ENCODE measurements at regions not wholly inside any gene's neighbourhood (a gene's known extent, or its start where the extent isn't known, plus 50 kb on each side); places are given as distances from the start of the nearest gene placed in this dataset.

- BruUV-seq (replicated peaks) = no TSS peak
- DNase-seq (ENCODE audit: low read depth, low spot score) (no peak), FAIRE-seq (no peak), ATAC-seq (no peak)
- ChIA-PET SMC1A (ENCODE audit: uncharacterized antibody, unreplicated experiment) (no interaction called here), RAD21 (ENCODE audit: unreplicated experiment) (no interaction called here), CTCF (no interaction called here), POLR2A (no interaction called here)
- Histone ChIP-seq H3K27me3 (replicated peaks in 1 of 2; ENCODE audit: control insufficient read depth in 2 of 2, insufficient read depth in 2 of 2, low read length in 1 of 2) (peaks cover 0 to 3% of the 10 kb centered on the region in 2 experiments; a peak in 1 of 4 replicates), H3K4me3 (no peak overlapping the region), H3K27ac (ENCODE audit: control insufficient read depth, insufficient read depth) (no peak overlapping the region), H3K4me1 (ENCODE audit: control insufficient read depth, insufficient read depth, low read length) (no peaks in the 10 kb centered on the region), H3K9me3 (replicated peaks; ENCODE audit: control insufficient read depth, insufficient read depth, low read length) (no peaks in the 10 kb centered on the region), H3K9ac (ENCODE audit: control insufficient read depth, insufficient read depth, low read length) (no peak overlapping the region), H3K36me3 (ENCODE audit: control insufficient read depth in 2 of 2, insufficient read depth in 2 of 2, low read length in 1 of 2) (no peaks in the 10 kb centered on the region), H2AFZ (ENCODE audit: control insufficient read depth, low read depth, low read length) (no peak overlapping the region), H4K20me1 (ENCODE audit: control insufficient read depth, insufficient read depth) (no peaks in the 10 kb centered on the region), H3K4me2 (ENCODE audit: control insufficient read depth, insufficient read depth) (no peak overlapping the region), H3K79me2 (ENCODE audit: control insufficient read depth, insufficient read depth, low read length) (no peaks in the 10 kb centered on the region)
- intact Hi-C loops (cut with micrococcal nuclease; ENCODE audit: unreplicated experiment) (no loop called here), in situ Hi-C loops (cut with MboI) (loop anchor here (5.0 kb wide), 1 partner anchor 598 kb away; no protein-coding TSS in a partner anchor)
- 18% methylated on average over 3 of the region's 3 CpGs for WGBS (ENCODE audit: insufficient coverage, insufficient replicate concordance, low lambda C conversion rate, missing lambda C conversion rate)
- TF ChIP-seq FOXK2 (IDR thresholded peaks at IDR 0.05) = no peak
- TF ChIP-seq HCFC1 (IDR thresholded peaks at IDR 0.05; ENCODE audit: low read length) = no peak
- TF ChIP-seq ATF2 (IDR thresholded peaks at IDR 0.05; ENCODE audit: low read length) = no peak
- TF ChIP-seq, protein P1, sequence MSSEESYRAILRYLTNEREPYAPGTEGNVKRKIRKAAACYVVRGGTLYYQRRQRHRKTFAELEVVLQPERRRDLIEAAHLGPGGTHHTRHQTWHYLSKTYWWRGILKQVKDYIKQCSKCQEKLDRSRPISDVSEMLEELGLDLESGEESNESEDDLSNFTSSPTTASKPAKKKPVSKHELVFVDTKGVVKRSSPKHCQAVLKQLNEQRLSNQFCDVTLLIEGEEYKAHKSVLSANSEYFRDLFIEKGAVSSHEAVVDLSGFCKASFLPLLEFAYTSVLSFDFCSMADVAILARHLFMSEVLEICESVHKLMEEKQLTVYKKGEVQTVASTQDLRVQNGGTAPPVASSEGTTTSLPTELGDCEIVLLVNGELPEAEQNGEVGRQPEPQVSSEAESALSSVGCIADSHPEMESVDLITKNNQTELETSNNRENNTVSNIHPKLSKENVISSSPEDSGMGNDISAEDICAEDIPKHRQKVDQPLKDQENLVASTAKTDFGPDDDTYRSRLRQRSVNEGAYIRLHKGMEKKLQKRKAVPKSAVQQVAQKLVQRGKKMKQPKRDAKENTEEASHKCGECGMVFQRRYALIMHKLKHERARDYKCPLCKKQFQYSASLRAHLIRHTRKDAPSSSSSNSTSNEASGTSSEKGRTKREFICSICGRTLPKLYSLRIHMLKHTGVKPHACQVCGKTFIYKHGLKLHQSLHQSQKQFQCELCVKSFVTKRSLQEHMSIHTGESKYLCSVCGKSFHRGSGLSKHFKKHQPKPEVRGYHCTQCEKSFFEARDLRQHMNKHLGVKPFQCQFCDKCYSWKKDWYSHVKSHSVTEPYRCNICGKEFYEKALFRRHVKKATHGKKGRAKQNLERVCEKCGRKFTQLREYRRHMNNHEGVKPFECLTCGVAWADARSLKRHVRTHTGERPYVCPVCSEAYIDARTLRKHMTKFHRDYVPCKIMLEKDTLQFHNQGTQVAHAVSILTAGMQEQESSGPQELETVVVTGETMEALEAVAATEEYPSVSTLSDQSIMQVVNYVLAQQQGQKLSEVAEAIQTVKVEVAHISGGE (CRISPR knock-in tag; IDR thresholded peaks at IDR 0.05) = no peak
- TF ChIP-seq ZNF687 (IDR thresholded peaks at IDR 0.05) = no peak
- TF ChIP-seq FOS (IDR thresholded peaks at IDR 0.05; ENCODE audit: borderline replicate concordance, extremely low read depth, insufficient read length) = no peak
- TF ChIP-seq, protein P2, sequence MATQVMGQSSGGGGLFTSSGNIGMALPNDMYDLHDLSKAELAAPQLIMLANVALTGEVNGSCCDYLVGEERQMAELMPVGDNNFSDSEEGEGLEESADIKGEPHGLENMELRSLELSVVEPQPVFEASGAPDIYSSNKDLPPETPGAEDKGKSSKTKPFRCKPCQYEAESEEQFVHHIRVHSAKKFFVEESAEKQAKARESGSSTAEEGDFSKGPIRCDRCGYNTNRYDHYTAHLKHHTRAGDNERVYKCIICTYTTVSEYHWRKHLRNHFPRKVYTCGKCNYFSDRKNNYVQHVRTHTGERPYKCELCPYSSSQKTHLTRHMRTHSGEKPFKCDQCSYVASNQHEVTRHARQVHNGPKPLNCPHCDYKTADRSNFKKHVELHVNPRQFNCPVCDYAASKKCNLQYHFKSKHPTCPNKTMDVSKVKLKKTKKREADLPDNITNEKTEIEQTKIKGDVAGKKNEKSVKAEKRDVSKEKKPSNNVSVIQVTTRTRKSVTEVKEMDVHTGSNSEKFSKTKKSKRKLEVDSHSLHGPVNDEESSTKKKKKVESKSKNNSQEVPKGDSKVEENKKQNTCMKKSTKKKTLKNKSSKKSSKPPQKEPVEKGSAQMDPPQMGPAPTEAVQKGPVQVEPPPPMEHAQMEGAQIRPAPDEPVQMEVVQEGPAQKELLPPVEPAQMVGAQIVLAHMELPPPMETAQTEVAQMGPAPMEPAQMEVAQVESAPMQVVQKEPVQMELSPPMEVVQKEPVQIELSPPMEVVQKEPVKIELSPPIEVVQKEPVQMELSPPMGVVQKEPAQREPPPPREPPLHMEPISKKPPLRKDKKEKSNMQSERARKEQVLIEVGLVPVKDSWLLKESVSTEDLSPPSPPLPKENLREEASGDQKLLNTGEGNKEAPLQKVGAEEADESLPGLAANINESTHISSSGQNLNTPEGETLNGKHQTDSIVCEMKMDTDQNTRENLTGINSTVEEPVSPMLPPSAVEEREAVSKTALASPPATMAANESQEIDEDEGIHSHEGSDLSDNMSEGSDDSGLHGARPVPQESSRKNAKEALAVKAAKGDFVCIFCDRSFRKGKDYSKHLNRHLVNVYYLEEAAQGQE (IDR thresholded peaks at IDR 0.05; ENCODE audit: low read depth, low read length) = no peak
- TF ChIP-seq NFYB (IDR thresholded peaks at IDR 0.05; ENCODE audit: insufficient read depth, low read depth, low read length) = no peak
- no peak for TF ChIP-seq MTA2 (IDR thresholded peaks at IDR 0.05; ENCODE audit: low read depth)
- TF ChIP-seq KDM1A (IDR thresholded peaks at IDR 0.05; ENCODE audit: borderline replicate concordance) = no peak
- no peak for TF ChIP-seq BRCA1 (IDR thresholded peaks at IDR 0.05; ENCODE audit: low read depth, low read length)
- TF ChIP-seq KAT2A (conservative IDR thresholded peaks at IDR 0.05; ENCODE audit: control insufficient read depth, low read depth, low read length) = no peak
- no peak for TF ChIP-seq POU2F2 (IDR thresholded peaks at IDR 0.05; ENCODE audit: borderline replicate concordance, low read depth, low read length)
Measured at GRCh38 chr11:131074573-131074972, 158.3 kb upstream of the SNX19 start.

Measured in GM12878 (cell line).